HG03175 (cell line): ENCODE measurements at regions not wholly inside any gene's neighbourhood (a gene's known extent, or its start where the extent isn't known, plus 50 kb on each side); places are given as distances from the start of the nearest gene placed in this dataset.

Source experiments
- ATAC-seq: cut with Tn5 transposase; IDR thresholded peaks from one replicate; pipeline ENCODE4 v1.9.1; 2021; ENCODE audit warnings: mild to moderate bottlenecking, moderate library complexity; ENCODE audit not compliant: unreplicated experiment

DNA sequence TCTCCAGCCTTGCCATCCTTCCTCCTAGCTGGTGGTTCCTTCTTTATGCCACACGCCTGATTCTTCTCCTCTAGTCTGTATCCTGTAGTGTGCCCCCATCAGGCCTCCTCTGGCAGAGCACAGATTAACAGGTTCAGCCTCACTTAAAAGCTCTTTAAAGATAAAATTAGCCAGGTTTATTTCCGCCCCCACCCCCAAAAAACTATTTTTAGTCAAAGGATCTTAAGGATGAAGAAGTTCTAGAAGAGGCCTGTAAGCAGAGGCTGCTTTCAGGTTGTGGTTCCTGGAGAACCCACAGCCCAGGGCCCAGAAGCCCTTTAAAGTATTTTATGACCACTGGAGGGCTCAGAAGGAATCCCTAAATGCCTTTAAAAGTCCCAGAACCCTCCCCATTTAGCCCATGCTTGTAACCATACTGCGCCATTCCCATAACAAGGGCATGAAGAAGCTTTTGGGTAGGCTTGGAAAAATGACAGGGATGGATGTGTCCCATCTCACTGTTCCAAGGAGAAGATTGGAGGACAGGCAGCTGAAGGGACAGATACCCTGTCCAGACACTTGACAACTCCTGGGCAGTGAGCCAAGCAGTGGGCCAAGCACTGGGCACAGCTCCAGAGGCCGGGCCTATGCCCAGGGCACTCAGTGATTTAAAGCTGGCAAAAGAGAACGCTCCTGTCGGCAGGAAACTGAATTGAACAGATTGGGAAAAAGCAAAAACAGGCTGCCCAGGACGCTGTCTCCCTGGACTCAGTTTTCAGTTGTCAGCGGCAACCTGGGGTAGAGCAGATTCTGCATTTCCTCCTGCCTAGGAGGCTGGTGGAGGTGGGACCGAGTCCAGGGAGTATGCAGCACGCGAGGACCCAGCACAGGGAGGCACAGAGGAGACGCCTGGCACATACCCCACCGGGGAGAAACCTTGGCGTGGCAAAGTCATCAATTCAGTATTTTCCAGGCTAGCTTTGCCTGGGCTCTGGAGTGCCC, 106.3 kb upstream of the SSBP2 start:
- peak; percentile 43 for ATAC-seq

DNA sequence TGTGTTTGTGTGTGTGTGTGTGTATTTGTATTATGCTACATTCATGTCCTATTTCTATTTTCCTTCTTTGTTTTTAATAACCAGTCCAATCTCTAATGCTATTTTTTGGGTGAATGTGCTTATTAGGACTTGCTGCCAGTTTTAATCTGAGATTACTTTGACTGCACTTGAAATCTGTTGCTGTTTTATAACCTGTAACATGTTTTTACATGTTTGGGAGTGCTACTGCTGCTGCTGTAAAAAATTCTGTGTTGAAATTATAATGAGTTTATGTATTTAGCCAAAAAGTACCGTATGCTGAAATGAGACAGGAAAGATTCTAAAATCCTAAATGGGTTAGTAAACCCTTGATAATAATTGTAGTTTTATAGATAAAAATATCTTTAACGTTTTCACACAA, 104.7 kb upstream of the SSBP2 start:
- ATAC-seq = no peak

DNA sequence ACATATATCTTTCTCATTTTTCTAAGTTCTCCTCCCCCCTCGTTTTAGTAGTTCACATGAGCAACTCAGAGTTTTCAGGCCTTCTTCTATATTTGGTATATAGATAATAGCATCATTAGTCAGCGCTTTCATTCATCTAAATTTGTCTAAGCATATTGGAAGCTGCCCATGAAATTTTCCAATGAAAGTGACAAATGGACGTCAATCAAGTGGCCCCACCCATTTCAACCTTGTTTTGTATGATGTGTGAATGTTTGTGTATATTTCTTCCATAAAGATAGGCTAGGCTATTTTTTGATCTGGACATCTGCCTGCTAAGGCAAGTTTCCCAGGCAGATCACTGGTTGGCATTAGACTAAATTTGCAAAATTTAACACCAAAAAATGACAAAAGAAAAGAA, 104.0 kb upstream of the SSBP2 start:
- ATAC-seq = no peak

DNA sequence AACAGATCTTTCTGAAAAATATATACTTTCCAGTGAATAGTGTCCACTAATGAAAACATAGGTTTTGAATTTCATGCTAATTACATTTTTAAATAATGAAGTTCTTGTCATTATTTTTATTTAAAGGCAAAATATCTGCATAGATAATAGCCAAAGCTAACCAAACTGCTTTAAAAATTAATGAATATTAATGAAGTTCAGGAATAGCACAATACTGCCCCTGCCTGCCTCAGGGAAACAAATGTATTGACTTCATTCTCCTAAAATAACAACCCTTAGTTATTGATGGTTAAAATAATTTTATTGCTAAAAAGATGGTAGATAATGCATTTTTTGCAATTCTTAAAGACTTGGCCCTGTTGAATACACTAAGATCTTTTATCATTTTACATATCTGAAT, 103.6 kb upstream of the SSBP2 start:
- no peak for ATAC-seq

DNA sequence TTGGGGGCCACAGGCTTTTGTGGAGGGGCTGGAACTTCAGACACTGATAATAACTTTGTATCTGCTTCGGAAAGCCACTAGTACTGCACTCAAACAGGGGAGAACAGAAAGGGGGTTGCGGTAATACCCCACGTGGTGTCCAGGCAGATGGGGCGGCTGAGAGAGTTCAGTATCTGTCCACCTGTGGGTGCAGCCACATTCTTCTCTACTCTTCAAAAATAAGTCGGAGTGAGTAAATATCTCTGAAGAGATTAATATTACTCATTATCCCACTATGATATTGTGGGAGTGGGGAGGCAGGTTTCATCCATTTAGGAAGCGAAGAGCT, 102.1 kb upstream of the SSBP2 start:
- no peak for ATAC-seq

DNA sequence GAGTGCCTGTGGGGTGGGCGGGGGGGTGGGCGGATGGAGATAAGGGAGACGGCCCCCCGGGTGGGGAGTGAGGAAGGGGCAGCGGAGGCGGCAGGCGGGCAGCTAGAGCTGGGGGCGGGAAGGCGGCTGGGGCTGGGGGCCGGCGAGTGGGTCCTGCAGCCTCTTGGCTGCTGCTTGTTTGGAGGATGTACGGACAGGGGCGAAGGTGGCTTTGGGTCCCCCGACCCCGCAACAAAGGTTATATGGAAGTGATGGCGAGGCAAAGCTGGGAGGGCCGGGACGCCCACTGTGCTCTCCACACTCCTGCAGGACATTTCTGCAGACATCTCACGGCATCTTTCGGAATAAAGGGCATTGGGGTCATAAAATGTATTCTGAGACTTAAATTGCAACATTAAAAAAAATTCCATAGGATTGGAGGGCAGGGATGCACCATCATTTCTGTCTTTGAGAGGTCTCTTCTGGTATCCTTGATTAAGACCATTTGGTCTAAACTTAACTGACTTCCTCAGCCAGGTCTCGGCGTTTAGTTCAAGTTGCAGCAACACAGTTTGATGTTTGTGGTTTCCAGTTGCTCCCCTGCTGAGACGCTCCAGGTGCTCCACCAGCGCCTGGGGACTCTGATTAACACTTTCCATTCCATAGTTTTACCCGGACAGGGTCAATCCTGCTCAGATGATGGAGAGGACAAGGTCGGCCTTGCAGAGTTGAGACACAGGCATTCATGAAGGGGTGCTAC, 101.6 kb upstream of the SSBP2 start:
- ATAC-seq = no peak

DNA sequence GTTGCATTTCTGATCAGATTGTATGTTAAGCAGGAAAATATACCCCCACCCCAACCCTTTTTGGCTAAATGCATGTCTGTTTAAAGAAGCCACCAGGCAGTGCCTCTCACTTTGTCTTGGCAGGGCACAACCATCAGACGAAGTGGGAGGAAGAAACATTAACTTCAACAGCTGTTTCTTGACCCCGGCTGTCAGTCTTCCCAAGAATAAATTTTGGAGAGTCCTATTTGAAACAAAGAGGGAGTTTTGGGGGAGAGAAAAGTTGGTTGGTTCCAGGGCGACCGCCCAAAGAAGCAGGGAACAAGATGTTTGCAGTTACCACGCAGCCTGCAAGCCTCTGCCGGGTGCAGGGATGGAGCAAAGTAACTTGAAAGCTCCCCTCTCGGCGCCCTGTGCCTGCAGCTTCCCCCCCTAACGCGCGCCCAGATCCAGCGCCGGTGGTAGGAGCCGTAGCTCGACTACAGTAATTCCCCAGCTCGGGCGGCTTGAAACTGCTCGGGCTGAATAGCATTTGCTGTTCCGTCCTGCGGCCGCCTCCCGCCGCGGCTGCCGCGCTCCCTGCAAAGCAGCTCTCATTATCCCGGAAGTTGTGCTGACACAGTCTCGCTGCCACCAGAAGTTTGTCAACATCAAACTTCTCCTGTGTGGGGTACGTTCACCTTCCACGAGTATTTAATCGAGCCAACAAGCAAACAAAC, 100.7 kb upstream of the SSBP2 start:
- peak; percentile 89 for ATAC-seq

DNA sequence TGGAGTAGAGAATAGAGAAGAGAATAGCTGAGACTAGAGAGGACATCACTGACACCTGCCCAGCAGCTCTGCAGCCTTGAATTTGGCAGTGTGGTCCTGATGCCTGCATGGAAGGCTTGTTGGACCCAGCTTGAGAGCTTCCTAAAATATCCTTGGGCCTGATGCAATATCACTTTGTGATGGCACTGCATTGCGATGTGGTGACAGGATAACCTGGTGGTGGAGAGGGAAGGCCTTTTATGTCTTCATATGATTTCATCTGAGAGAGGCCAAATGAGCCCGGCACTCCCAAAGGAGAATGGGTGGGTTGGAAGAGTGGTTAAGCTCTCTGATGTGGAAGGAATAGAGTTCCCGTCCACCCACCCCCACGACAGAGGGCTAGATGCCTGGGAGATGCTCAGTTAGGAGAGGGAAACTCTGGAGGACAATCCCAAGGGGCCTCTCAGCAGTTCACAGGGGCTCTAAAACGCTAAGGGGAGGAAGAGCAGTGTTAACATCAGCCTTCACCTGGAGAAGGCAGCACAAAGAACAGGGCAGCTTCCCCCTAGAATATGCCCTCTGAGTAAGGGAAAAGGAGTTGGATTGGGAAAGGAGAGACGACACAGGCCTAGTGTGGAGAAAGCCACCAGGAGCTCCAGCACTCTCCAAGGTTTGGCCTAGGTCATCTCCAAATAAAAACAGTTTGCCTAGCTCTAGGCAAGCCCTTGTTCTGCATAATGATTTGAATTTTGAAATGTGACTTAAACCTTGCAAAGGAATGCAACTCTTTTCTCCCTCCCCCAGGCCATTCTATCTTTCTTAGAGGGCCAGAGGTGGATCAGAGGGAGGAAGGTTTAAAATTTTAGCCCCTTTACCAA, 99.8 kb upstream of the SSBP2 start:
- ATAC-seq = no peak

DNA sequence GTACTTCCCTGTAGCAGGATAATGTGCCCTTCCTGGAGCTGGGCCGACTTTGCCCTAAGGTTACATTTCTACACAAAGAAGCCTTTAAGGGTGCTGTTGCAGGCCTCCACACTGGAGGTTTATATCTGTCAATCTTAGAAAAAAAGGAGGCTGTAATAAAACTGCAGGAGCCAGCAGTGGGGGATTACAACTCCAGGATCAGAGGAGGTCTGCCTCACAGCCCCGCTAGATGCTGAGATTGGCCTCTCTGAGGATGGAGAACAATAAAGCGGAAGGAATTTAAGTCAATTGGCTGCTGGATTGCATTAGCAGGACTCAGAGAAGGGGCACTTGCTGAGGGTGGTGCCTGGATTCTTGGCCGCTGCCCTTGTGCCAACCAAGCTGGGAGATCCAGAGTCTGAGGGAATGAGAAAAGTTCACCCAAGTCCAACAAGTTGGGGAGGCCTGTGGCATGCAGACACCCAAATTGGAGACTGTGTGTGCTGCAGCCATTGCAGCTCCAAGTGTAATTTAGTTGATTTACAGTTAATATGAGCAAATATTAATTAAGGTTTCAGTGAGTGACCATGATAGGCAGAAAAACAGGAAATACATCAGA, 99.0 kb upstream of the SSBP2 start:
- ATAC-seq = no peak

DNA sequence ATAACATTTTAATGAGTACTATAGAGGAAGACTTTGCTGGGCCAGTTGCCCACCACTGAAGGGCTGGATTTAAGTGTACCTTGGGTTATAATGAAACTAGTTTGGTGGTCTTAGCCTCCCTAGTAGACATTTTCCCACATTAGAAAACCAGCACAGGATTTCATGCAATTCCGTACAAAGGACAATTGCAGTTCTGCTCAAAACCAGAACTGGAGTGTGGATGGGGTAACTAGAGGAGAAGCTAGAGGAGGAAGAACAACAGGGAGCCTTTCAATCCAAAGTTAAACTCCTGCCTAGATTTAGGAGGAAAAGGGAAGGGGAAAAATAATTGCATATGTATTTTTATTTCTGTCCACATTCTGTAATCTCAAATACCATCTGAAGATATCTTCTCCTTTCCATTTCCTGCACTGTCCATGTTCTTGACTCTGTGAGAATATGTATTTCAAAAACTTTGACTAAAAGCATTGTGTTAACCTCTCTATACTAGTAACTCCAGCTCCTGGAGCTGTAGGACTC, 97.5 kb upstream of the SSBP2 start:
- ATAC-seq = no peak

DNA sequence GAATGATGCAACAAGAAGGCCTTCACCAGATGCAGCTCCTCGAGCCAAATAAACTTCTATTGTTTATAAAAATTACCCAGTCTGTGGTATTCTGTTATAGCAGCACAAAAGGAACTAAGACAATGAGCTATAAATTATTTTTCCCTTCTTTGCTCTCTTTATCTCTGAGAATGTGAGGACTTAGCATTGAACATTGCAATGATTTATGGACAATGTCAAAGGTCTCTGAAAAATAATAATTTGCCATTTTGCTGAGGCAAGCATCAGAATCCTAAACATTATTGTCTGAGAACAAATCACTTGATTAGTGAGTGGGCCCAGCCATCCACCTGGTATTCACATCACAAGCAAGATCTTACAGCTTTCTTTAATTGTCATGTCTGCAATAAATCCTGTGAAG, 95.4 kb upstream of the SSBP2 start:
- ATAC-seq = no peak

DNA sequence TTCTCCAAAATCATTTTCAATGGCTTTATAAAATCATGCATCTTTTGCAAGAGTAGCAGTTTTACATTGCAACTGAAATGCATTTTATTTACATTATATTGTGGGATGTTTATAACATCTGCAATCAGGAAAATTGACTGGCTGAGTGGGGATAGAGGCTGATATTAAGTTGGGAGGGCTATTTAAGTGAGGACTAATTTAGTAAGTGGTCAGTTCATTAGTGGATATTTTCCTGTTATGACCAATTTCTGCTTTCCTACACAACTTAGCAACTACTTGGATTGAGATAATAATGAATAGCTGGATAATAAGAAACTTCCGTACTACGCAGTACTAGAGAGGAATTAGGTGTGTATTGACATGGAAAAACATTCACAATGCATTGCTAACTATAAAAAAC, 92.9 kb upstream of the SSBP2 start:
- ATAC-seq = no peak

DNA sequence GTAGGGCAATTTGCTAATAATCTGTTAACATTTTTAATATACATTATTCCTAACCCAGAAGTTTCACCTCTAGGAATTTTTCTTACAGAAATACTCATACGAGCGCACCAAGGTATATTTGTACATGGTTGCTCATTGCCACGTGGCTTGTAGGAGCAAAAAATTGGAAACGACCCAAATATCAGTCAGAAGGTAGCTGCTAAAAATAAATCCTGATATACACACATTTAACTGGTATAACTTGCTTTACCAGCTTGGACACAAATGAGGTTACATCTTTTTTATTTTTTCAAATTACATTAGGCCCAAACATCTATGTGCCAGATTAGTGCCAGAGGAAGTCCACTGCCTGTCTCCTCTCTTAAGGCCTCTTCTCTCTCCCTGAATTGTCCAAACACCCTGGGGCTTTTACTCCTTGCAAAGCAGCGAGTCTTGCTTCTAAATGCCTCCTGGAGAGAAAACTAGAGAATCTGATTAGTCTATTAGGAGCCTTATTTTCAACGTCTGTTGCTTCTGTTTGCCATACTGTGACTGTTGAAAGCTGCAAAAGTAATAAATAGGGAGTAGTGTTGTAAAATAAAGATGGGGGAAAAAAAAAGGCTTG, 92.0 kb upstream of the SSBP2 start:
- ATAC-seq = no peak

DNA sequence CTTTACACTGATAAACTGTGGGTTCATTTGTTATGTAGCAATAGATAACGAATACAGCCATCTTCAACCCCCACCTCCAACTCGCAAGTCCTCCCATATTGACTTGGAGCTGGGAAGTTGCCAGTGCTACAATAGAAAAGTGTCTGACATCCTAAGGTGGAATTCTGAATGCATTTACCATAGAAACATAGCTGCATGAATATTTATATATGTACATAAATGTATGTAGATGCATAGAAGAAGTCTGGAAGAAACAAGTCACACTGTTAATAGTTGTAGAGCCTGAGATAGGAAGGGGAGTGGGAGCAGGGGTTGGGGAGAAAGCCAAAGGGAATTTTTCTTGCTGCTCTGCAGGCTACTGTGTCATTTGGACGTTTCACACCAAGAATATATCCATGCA, 88.1 kb upstream of the SSBP2 start:
- no peak for ATAC-seq

DNA sequence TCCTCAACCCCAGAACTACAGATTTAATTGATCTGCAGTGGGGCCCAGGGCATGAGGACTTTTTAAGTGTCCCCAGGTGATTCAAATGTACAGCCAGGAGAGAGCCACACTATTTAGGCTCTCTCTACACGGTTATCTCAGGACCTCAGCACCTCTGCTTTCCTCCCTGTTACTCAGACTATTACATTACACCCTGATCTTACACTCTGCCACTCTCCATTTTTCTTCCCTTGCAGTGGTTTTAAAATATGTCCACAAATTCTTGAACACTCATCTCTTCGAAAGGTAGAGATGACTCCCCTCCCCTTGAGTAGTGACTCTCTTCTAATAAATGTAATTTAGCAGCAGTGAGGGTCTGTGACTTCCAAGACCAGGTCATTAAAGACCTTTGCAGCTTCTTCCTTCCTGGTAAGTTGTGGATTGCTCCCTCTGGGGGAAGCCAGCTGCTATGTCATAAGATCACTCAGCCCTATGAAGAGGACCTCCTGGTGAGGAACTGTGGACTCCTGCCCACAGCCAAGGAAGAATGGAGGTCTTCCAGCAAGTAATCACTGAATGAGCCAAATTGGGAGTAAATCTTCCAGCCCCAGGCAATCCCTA, 87.5 kb upstream of the SSBP2 start:
- peak; percentile 73 for ATAC-seq

DNA sequence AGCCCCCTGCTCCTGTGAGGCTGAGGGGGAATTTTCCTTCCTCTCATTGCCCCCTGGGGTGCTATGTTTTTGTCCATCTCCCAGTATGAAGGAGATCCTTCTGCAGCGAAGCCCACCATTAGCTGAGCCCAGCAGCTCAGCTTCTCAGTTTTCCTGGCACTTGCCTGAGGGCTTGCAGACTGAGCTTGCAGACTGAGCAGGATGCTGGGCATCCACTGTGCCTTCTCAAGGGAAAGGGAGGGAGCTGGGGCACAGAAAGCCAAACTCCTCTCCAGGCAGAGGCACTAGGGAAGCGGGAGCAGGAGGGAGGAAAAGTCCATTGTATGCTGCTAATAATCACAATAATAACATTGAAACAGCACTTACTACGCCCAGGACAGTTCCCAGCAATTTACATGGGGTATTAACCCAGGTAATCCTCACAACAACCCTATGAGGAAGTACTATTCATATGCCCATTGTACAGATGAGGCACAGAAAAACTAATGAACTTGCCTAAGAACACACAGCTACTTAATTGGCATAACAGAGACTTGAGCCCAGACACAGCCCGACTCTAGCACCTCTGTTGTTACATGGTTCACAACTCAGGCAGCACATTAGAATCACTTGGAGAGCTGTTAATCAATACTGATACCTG, 86.9 kb upstream of the SSBP2 start:
- no peak for ATAC-seq

DNA sequence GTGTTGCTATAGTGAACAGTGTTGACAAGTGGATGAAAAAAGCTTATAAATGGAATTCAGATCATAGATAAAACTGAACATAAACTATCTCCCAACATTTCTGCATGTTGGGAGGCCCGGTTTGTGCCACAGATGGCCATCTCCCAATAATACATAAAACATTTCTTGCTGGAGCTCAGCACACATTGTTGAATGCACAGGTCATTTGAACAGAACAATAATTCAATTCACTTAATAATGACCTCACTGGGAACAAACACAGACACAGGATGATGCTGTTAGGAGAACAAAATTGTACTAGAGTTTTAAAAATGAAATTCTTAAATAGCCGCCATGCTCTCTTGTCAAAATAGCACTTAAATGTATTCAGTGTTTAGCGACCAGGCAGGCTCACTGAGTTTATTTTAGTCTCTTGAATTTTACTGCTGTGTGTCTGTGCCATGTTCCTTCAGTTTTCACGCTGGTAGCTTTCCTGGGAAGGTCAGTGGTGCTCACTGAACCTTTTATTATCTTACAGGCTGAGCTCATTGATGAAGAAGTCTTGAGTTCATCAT, 85.0 kb upstream of the SSBP2 start:
- no peak for ATAC-seq

DNA sequence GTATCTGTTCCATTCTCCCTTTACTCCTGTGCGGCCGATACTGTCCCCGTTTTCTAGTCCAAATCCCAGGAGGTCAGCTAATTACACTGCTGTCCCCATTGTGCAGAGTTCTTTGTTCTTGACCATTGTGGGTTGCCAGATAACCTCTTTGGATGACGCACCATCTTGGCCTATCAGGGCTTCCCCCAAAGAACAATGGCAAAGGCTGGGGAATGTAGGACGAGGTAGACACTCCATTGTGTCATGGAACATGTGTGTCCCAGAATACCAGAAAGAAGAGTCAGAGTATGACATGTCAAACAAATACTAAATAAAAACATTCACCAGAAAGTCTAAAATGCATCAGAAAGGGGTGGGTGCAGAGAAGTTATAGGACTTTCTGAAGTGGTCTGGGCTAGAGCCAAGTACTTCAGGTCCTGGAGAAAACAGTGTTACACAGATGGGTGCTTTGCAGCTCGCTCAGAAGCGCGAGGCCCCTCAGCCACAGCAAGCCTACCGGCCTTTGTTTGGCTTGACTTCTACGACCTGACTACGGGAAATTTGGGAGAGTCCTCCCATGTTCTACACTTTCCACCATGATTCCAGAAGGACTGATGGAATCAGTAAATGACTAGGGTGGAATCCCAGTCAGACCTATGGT, 83.2 kb upstream of the SSBP2 start:
- no peak for ATAC-seq
